ENCODE measurements at regions not wholly inside any gene's neighbourhood (a gene's known extent, or its start where the extent isn't known, plus 50 kb on each side); places are given as distances from the start of the nearest gene placed in this dataset.

- no peaks in the 10 kb centered on the region for H3K79me2 ChIP-seq (ENCODE audit: insufficient read depth, low read length)
Measured at GRCh38 chr7:67402280-67402679, 405.6 kb downstream of the TYW1 start.

GRCh38 chr7:67406976-67407375 lies 410.3 kb downstream of the TYW1 start:
- Histone ChIP-seq H2AFZ (ENCODE audit: low read length) (no peak overlapping the region), H3K27ac (ENCODE audit: low read depth, low read length) (no peak overlapping the region)
- TF ChIP-seq, protein P1, sequence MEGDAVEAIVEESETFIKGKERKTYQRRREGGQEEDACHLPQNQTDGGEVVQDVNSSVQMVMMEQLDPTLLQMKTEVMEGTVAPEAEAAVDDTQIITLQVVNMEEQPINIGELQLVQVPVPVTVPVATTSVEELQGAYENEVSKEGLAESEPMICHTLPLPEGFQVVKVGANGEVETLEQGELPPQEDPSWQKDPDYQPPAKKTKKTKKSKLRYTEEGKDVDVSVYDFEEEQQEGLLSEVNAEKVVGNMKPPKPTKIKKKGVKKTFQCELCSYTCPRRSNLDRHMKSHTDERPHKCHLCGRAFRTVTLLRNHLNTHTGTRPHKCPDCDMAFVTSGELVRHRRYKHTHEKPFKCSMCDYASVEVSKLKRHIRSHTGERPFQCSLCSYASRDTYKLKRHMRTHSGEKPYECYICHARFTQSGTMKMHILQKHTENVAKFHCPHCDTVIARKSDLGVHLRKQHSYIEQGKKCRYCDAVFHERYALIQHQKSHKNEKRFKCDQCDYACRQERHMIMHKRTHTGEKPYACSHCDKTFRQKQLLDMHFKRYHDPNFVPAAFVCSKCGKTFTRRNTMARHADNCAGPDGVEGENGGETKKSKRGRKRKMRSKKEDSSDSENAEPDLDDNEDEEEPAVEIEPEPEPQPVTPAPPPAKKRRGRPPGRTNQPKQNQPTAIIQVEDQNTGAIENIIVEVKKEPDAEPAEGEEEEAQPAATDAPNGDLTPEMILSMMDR (IDR thresholded peaks at IDR 0.05; ENCODE audit: extremely low read depth, low read depth, low read length), result no peak

More at GRCh38 chr7:67402280-67402679, 405.6 kb downstream of the TYW1 start:
- TF ChIP-seq, protein P1 (IDR thresholded peaks at IDR 0.05; ENCODE audit: extremely low read depth, low read depth, low read length), result no peak
- no peaks in the 10 kb centered on the region for H3K27me3 ChIP-seq (ENCODE audit: insufficient read depth, low read length)
- H2AFZ ChIP-seq (ENCODE audit: low read length), result no peak overlapping the region
- no peak overlapping the region for H3K4me3 ChIP-seq (ENCODE audit: insufficient read depth, low read length)
- DNase-seq (ENCODE audit: insufficient read length, low spot score, missing footprints), result no peak
- H4K20me1 ChIP-seq (ENCODE audit: insufficient read depth, low read length), result no peaks in the 10 kb centered on the region
- no peak overlapping the region for H3K4me2 ChIP-seq (ENCODE audit: insufficient read depth, low read length)
- no peak overlapping the region for H3K27ac ChIP-seq (ENCODE audit: low read depth, low read length)
- no peaks in the 10 kb centered on the region for H3K9me3 ChIP-seq (ENCODE audit: low read depth, low read length)
- no peaks in the 10 kb centered on the region for H3K4me1 ChIP-seq (ENCODE audit: insufficient read depth, low read length)
- no peaks in the 10 kb centered on the region for H3K36me3 ChIP-seq (ENCODE audit: insufficient read depth, low read length)

DNA sequence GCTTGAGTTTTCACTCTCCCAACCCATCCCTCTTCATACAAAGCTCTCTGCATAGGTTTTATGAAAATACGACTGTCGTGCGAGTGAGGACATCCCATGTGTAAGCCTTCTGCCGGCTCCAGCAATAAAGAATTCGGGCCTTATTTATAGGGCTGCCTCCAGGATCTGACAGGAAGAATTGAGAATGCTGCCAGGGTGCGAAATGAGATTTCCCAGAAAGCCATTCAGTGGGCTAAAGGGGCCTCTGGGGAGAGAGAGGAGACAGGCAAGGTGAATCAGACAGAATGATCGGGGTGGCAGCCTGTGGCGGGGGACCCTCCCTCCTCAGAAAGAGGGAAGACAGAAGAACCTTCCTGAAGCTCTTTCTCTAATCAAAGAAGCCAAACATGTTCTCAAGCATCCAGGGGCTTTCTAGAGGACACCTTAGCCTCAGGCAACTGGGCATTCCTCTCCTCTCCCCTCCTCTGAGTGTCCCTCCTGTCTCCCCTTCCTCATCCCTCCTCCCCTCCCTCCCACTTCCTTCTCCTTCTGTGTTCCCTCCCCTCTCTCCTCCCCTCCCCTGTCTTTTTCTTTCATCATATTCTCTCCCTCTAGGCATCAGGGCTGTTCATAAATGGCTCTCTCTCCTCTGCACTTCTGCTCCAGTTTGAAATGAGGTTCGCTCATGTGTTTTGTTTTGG lies 410.9 kb downstream of the TYW1 start:
- H3K36me3 ChIP-seq (ENCODE audit: insufficient read depth, low read length), result no peaks in the 10 kb centered on the region
- TF ChIP-seq, protein P1 (IDR thresholded peaks at IDR 0.05; ENCODE audit: extremely low read depth, low read depth, low read length), result no peak
- no peak for DNase-seq (ENCODE audit: insufficient read length, low spot score, missing footprints)
- H3K4me1 ChIP-seq (ENCODE audit: insufficient read depth, low read length), result no peaks in the 10 kb centered on the region
- H4K20me1 ChIP-seq (ENCODE audit: insufficient read depth, low read length), result no peaks in the 10 kb centered on the region
- H3K27ac ChIP-seq (ENCODE audit: low read depth, low read length), result no peak overlapping the region
- H2AFZ ChIP-seq (ENCODE audit: low read length), result no peak overlapping the region
- H3K27me3 ChIP-seq (ENCODE audit: insufficient read depth, low read length), result no peaks in the 10 kb centered on the region
- H3K4me2 ChIP-seq (ENCODE audit: insufficient read depth, low read length), result no peak overlapping the region
- no peak overlapping the region for H3K4me3 ChIP-seq (ENCODE audit: insufficient read depth, low read length)
- no peaks in the 10 kb centered on the region for H3K9me3 ChIP-seq (ENCODE audit: low read depth, low read length)
- H3K79me2 ChIP-seq (ENCODE audit: insufficient read depth, low read length), result no peaks in the 10 kb centered on the region

More at GRCh38 chr7:67406976-67407375, 410.3 kb downstream of the TYW1 start:
- H3K27me3 ChIP-seq (ENCODE audit: insufficient read depth, low read length), result no peaks in the 10 kb centered on the region
- H3K4me1 ChIP-seq (ENCODE audit: insufficient read depth, low read length), result no peaks in the 10 kb centered on the region
- DNase-seq (ENCODE audit: insufficient read length, low spot score, missing footprints), result no peak
- H4K20me1 ChIP-seq (ENCODE audit: insufficient read depth, low read length), result no peaks in the 10 kb centered on the region
- H3K4me3 ChIP-seq (ENCODE audit: insufficient read depth, low read length), result no peak overlapping the region
- H3K79me2 ChIP-seq (ENCODE audit: insufficient read depth, low read length), result no peaks in the 10 kb centered on the region
- H3K4me2 ChIP-seq (ENCODE audit: insufficient read depth, low read length), result no peak overlapping the region
- no peaks in the 10 kb centered on the region for H3K9me3 ChIP-seq (ENCODE audit: low read depth, low read length)
- no peaks in the 10 kb centered on the region for H3K36me3 ChIP-seq (ENCODE audit: insufficient read depth, low read length)

DNA sequence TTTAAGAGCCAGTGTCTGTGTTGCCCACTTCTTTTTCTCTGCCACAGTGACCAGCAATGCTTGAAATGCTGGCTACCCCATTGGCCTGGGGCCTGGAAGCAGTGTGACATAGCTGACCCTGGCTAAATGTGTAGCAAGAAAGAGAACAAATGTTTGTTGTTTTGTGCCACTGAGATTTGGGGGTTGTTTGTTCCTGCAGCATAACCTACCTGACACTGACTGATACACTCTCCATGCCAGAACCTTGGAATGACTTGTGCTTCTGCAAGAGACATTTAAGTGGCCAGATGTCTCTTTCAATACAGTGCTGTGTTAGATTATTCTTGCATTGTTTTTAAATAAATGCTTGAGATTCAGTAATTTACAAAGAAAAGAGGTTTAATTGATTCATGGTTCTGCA lies 411.5 kb downstream of the TYW1 start:
- Histone ChIP-seq H4K20me1 (ENCODE audit: insufficient read depth, low read length) (no peaks in the 10 kb centered on the region), H3K79me2 (ENCODE audit: insufficient read depth, low read length) (no peaks in the 10 kb centered on the region), H3K36me3 (ENCODE audit: insufficient read depth, low read length) (no peaks in the 10 kb centered on the region), H3K4me2 (ENCODE audit: insufficient read depth, low read length) (no peak overlapping the region), H3K4me3 (ENCODE audit: insufficient read depth, low read length) (no peak overlapping the region), H3K27me3 (ENCODE audit: insufficient read depth, low read length) (no peaks in the 10 kb centered on the region), H3K4me1 (ENCODE audit: insufficient read depth, low read length) (no peaks in the 10 kb centered on the region), H2AFZ (ENCODE audit: low read length) (no peak overlapping the region), H3K9me3 (ENCODE audit: low read depth, low read length) (no peaks in the 10 kb centered on the region), H3K27ac (ENCODE audit: low read depth, low read length) (no peak overlapping the region)
- no peak for DNase-seq (ENCODE audit: insufficient read length, low spot score, missing footprints)
- TF ChIP-seq, protein P1 (IDR thresholded peaks at IDR 0.05; ENCODE audit: extremely low read depth, low read depth, low read length), result no peak

Measured in osteoblast (primary cell).